CD1c-positive myeloid dendritic cell (primary cell): ENCODE measurements at regions not wholly inside any gene's neighbourhood (a gene's known extent, or its start where the extent isn't known, plus 50 kb on each side); places are given as distances from the start of the nearest gene placed in this dataset.
"Not testable (repeated sequence)": the region's sequence is repeated elsewhere in the genome, so short reads cannot be mapped to it uniquely, and the experiment has no call there.

Source experiments
- DNase-seq: peaks from one replicate; pipeline ENCODE4 v3.0.0-alpha.2; 2016; ENCODE audit errors: extremely low spot score

- DNase-seq: no peak
Observed at GRCh38 chr15:81899730-81900129, 146.1 kb downstream of the MEX3B start.

DNA sequence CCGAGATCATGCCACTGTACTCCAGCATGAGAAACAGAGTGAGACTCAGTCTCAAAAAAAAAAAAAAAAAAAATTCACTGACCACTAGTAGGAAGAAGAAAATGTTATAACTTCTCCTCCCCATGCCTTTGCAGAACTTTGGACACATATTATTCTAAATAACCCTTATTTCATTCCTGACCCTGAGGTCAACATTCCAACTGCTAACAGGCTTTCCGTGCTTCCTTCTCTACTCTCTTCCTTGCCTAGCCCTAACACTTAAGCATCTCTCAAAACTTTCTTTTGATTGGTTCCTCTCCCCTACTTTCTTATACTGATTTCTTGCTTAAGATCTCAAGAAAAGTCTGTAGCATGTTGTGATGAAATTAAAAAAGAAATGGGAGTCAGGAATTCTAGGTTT, 146.8 kb downstream of the MEX3B start:
- DNase-seq: no peak

DNA sequence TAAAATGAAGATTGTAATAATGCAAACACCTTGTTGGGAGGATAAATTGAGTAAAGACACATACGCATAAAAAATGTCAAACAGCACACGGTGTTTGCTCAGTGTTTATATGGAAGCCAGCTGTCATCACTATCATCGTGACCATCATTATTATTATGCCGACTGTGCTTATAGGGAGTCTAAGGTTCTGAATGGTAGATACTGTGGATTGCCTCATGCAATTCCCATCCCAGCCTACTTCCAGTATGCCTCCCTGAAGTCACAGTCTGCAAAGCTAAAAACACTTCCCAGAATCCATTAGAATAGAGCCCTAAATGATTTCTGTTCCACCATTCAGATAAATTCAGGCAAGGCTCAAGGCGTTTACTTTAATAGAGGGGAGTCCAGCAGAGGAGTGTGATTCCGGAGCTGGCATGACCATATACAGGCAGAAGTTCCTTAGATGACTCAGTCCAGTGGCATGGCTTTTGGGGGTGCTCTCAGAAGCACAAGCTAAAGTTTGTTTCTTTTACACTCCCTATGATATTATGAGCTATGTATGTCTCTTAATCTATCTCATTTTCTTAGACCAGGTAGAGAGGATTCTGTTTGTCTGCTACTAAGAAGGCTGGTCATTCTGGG, 148.7 kb downstream of the MEX3B start:
- DNase-seq: no peak

DNA sequence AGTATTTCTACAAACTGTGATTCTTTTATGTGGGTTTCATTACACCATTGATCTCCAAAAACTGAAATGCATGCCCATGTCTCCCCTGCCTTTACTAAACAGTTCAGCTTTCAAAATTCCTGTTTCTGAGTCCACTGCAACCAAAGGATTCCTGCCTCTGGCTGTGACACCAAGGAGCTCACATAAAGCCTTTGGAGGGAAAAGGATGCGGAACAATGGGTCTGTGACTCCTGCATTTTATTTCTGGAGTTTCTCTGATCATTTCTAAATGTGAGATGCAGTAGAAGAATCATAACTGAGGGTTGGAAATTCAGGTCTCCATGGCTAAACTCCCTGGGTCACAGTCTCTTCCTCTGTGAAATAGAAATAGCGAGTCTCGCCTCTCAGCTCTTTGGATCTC, 149.5 kb downstream of the MEX3B start:
- DNase-seq: no peak

GRCh38 chr15:81895723-81896122, 150.1 kb downstream of the MEX3B start:
- no peak for DNase-seq

GRCh38 chr15:81894061-81894460, 151.8 kb downstream of the MEX3B start:
- DNase-seq: no peak

- DNase-seq: no peak
Observed at GRCh38 chr15:81893182-81893835, 152.5 kb downstream of the MEX3B start.

DNA sequence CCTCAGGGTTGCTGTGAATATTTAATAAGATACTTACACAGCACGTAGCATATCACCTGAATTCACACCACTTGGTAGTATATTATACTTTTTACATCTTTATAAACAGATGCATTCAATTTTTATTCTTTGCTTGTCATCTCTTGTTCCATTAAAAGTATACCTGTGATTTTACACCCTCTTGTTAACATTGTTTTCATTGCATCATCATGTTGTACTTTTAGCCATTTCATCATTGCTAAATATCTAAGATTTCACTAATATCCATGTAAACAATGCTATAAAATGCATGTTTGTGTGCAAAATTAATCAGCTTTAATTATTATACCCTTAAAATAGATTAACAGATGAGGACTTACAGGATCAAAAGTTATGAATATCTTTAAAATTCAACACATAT, 155.3 kb downstream of the MEX3B start:
- no peak for DNase-seq

DNA sequence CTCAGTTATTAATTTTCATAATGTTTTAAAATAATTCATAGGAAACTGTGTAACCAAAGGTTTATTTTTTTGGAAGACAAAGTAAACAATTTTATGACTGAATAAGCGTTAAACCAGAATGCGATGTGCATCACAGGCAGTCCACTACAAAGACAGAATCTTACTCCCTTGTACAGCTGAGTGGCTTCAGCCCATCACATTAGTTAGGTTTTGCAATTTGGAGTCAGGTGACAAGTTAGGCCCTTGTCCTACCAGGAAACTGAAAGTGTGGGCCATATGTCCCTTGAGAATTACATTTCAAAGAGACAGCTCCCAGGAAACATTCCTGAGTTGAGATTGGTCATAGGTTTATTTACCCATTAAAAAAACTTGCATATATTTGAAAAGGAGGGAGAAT, 156.3 kb downstream of the MEX3B start:
- DNase-seq: no peak

- DNase-seq: no peak
Observed at GRCh38 chr15:81888748-81889484, 156.9 kb downstream of the MEX3B start.

DNA sequence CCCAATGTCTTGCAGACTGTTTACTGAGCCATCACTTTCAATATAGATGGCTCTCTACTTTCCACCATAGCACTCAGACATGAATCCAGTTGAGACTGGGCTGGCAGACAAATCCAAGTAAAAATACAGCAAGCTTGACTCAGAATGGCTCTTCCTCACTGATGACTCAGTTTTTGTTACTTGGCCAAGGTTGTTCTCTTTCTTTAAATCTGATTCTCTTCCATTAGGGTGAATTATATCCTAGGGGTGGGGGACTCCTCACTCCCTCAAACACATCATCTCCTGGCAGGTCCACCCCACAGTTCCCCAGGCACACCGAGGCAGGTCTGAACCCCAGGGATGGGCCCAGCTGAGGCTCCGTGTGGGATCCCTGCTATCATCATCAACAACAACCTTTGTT, 157.9 kb downstream of the MEX3B start:
- no peak for DNase-seq

- not testable (repeated sequence) for DNase-seq
Observed at GRCh38 chr15:81887188-81887587, 158.6 kb downstream of the MEX3B start.

- no peak for DNase-seq
Observed at GRCh38 chr15:81886591-81886990, 159.2 kb downstream of the MEX3B start.

GRCh38 chr15:81886080-81886479, 159.7 kb downstream of the MEX3B start:
- no peak for DNase-seq

DNA sequence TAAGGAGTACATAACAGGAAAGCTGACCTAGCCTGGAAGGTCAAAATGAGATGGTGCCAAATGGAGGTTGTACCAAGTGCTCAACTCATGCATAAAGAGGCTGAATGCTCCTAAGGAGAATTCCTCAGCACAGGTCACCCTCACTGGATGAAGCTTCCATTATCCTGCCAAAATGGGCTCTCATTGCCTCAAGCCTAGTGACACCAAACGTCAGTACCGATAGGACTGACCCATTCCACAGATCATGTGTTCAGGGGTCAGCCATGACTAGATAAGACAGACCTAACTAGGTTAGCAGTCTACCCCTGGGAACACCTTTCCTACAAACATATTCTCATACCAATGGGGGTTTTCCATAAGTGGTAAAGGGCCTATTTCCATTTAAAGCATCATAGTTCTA, 160.7 kb downstream of the MEX3B start:
- no peak for DNase-seq

GRCh38 chr15:81882504-81882903, 163.3 kb downstream of the MEX3B start:
- no peak for DNase-seq

DNA sequence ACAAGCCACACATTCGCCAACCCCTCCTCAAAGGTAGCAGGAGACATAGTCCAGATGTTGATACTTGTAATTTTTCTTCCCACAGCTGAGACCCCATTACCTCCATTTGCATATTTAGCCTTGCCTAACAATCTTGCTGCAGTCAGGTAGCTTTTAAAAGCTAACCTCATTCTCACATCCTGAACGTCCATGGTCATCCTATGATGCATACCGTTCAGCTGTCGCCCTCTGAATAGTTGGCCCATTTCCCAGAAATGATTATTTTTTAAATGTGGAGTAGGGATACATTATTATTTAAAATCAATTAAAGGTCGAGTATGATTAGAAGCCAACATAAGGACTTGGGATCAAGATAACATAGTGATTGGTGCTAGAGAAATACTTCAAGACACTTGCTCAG, 165.0 kb downstream of the MEX3B start:
- no peak for DNase-seq

GRCh38 chr15:81880314-81880713, 165.5 kb downstream of the MEX3B start:
- DNase-seq: no peak

- DNase-seq: not testable (repeated sequence)
Observed at GRCh38 chr15:81875717-81876116, 170.1 kb downstream of the MEX3B start.

GRCh38 chr15:81870746-81871106, 175.1 kb downstream of the MEX3B start:
- not testable (repeated sequence) for DNase-seq

- DNase-seq: not testable (repeated sequence)
Observed at GRCh38 chr15:81870062-81870745, 175.6 kb downstream of the MEX3B start.

GRCh38 chr15:81869161-81869954, 176.5 kb downstream of the MEX3B start:
- DNase-seq: no peak
